H1 (cell line): ENCODE measurements at regions not wholly inside any gene's neighbourhood (a gene's known extent, or its start where the extent isn't known, plus 50 kb on each side); places are given as distances from the start of the nearest gene placed in this dataset.

Experiments
- CTCF ChIA-PET: fragments of 300-600 bp; sonication (Branson Sonifier 250); formaldehyde crosslinking; loops from one replicate; lab custom pipeline; 2021; ENCODE audit not compliant: partially characterized antibody; lab: Charles Lee
- POLR2A ChIA-PET: fragments of 300-600 bp; sonication (Branson Sonifier 250); formaldehyde crosslinking; loops from one replicate; lab custom pipeline; 2021; ENCODE audit warnings: inconsistent platforms; ENCODE audit not compliant: partially characterized antibody; lab: Charles Lee
- DNase-seq, 2 experiments: peaks; one replicate each; pipeline versions ENCODE4 v3.0.0 to v3.0.0-alpha.2; 2010 to 2022; ENCODE audit warnings: low spot score in 2 of 2, low read depth in 1 of 2, mixed read lengths in 1 of 2
- FAIRE-seq: peaks from 2 replicates; lab custom pipeline; 2011; peaks lifted over from hg19 to GRCh38; lab: Jason Lieb, UNC
- H2AFZ ChIP-seq: 2 replicates; pipeline ENCODE4 v1.8.1; 2012; ENCODE audit warnings: low read length, inconsistent platforms
- H2AK5ac ChIP-seq: 2 replicates; pipeline ENCODE4 v1.6.1; 2013; ENCODE audit warnings: low read depth, low read length
- H2BK120ac ChIP-seq: replicated peaks from 2 replicates; pipeline ENCODE3; 2013; ENCODE audit warnings: low read depth, low read length, inconsistent platforms
- H2BK12ac ChIP-seq: 2 replicates; pipeline ENCODE4 v1.6.1; 2013; ENCODE audit warnings: low read depth, low read length
- H2BK15ac ChIP-seq: 2 replicates; pipeline ENCODE4 v1.6.1; 2013; ENCODE audit warnings: low read length
- H2BK20ac ChIP-seq: 2 replicates; pipeline ENCODE4 v1.6.1; 2013; ENCODE audit warnings: low read length
- H2BK5ac ChIP-seq: 2 replicates; pipeline ENCODE4 v1.6.1; 2013; ENCODE audit warnings: low read depth, low read length
- H3K14ac ChIP-seq: 2 replicates; pipeline ENCODE4 v1.6.1; 2013; ENCODE audit warnings: inconsistent platforms; ENCODE audit not compliant: insufficient read length
- H3K18ac ChIP-seq: 2 replicates; pipeline ENCODE4 v1.6.1; 2013; ENCODE audit warnings: low read length; ENCODE audit errors: extremely low read depth
- H3K23ac ChIP-seq: 2 replicates; pipeline ENCODE4 v1.6.1; 2013; ENCODE audit warnings: inconsistent platforms; ENCODE audit not compliant: insufficient read length
- H3K23me2 ChIP-seq: 2 replicates; pipeline ENCODE4 v1.6.1; 2013; ENCODE audit warnings: low read depth, low read length
- H3K27ac ChIP-seq: 2 replicates; pipeline ENCODE4 v1.6.1; 2011; ENCODE audit warnings: low read depth, low read length, inconsistent platforms
- H3K27me3 ChIP-seq, 4 experiments: replicated peaks in 1 of 4; 1 replicate in 1 of 4; 2 replicates in 3 of 4; pipeline versions ENCODE4 v1.6.1 to v1.8.1; 2011 to 2013; ENCODE audit warnings: low read length in 3 of 4, mild to moderate bottlenecking in 3 of 4, inconsistent platforms in 2 of 4, mixed read lengths in 2 of 4, moderate library complexity in 1 of 4; ENCODE audit not compliant: control insufficient read depth in 3 of 4, insufficient read depth in 3 of 4; ENCODE audit errors: extremely low read depth in 1 of 4
- H3K36me3 ChIP-seq, 4 experiments: 2 replicates each; pipeline versions ENCODE4 v1.6.1 to v1.8.1; 2011 to 2013; ENCODE audit warnings: mild to moderate bottlenecking in 4 of 4, low read length in 3 of 4, moderate library complexity in 2 of 4, control low read depth in 1 of 4, inconsistent platforms in 1 of 4; ENCODE audit not compliant: insufficient read depth in 4 of 4, control insufficient read depth in 2 of 4
- H3K4ac ChIP-seq: replicated peaks from 2 replicates; pipeline ENCODE3; 2013; ENCODE audit warnings: low read length, low read depth, mixed read lengths, inconsistent platforms; ENCODE audit not compliant: insufficient read length
- H3K4me1 ChIP-seq, 4 experiments: replicated peaks in 1 of 4; 1 replicate in 1 of 4; 2 replicates in 3 of 4; pipeline versions ENCODE4 v1.6.1 to v1.8.1; 2011 to 2013; ENCODE audit warnings: low read length in 3 of 4, inconsistent platforms in 2 of 4, mixed read lengths in 1 of 4; ENCODE audit not compliant: insufficient read depth in 4 of 4, control insufficient read depth in 3 of 4
- H3K4me2 ChIP-seq, 2 experiments: 2 replicates each; pipeline versions ENCODE4 v1.6.1 to v1.8.1; 2011 to 2013; ENCODE audit warnings: low read depth in 2 of 2, low read length in 2 of 2, control low read depth in 1 of 2, inconsistent platforms in 1 of 2, mild to moderate bottlenecking in 1 of 2; ENCODE audit not compliant: insufficient read depth in 1 of 2
- H3K4me3 ChIP-seq, 4 experiments: fragments of 200-600, 300-600 bp in 1 of 4; sonication (generic), shearing (Covaris generic), sonication (Bioruptor Twin) in 1 of 4; 2 replicates each; pipeline versions ENCODE4 v1.5.1 to v1.8.1; 2011 to 2016; ENCODE audit warnings: low read length in 4 of 4, low read depth in 3 of 4, control low read depth in 2 of 4, inconsistent platforms in 2 of 4, mild to moderate bottlenecking in 2 of 4, mixed read lengths in 1 of 4, moderate library complexity in 1 of 4; ENCODE audit not compliant: insufficient read depth in 2 of 4; ENCODE audit errors: extremely low read depth in 1 of 4
- H3K56ac ChIP-seq: replicated peaks from 2 replicates; pipeline ENCODE3; 2013; ENCODE audit warnings: low read depth, mild to moderate bottlenecking, mixed read lengths, low read length, inconsistent platforms; ENCODE audit not compliant: insufficient read length
- H3K79me1 ChIP-seq: 2 replicates; pipeline ENCODE4 v1.6.1; 2013; ENCODE audit warnings: low read depth, low read length, control low read depth
- H3K79me2 ChIP-seq, 2 experiments: 2 replicates each; pipeline versions ENCODE4 v1.6.1 to v1.8.1; 2012 to 2013; ENCODE audit warnings: low read length in 2 of 2, mild to moderate bottlenecking in 2 of 2, inconsistent platforms in 1 of 2; ENCODE audit not compliant: insufficient read depth in 2 of 2, control insufficient read depth in 1 of 2
- H3K9ac ChIP-seq, 4 experiments: replicated peaks in 1 of 4; 1 replicate in 1 of 4; 2 replicates in 3 of 4; pipeline versions ENCODE4 v1.6.1 to v1.8.1; 2011 to 2013; ENCODE audit warnings: low read depth in 3 of 4, low read length in 3 of 4, control low read depth in 2 of 4, mild to moderate bottlenecking in 2 of 4, moderate library complexity in 2 of 4, inconsistent platforms in 1 of 4; ENCODE audit errors: extremely low read depth in 1 of 4
- H3K9me3 ChIP-seq, 2 experiments: 2 replicates each; pipeline versions ENCODE4 v1.6.1 to v1.8.1; 2012 to 2013; ENCODE audit warnings: mild to moderate bottlenecking in 2 of 2, moderate library complexity in 2 of 2, control low read depth in 1 of 2, inconsistent platforms in 1 of 2, low read depth in 1 of 2, low read length in 1 of 2, mixed read lengths in 1 of 2; ENCODE audit not compliant: insufficient read depth in 2 of 2
- H4K20me1 ChIP-seq, 2 experiments: replicated peaks in 1 of 2; 2 replicates each; pipeline versions ENCODE3 to v1.8.1; 2011 to 2013; ENCODE audit warnings: inconsistent platforms in 2 of 2, low read length in 2 of 2, mild to moderate bottlenecking in 1 of 2; ENCODE audit not compliant: insufficient read depth in 2 of 2, control insufficient read depth in 1 of 2
- H4K5ac ChIP-seq: 2 replicates; pipeline ENCODE4 v1.6.1; 2013; ENCODE audit warnings: low read length, low read depth, mixed read lengths, inconsistent platforms; ENCODE audit not compliant: insufficient read length
- H4K8ac ChIP-seq: 2 replicates; pipeline ENCODE4 v1.8.0; 2013; ENCODE audit warnings: mild to moderate bottlenecking, moderate library complexity, low read length, inconsistent platforms; ENCODE audit not compliant: insufficient read depth; ENCODE audit errors: extremely low read depth
- H4K91ac ChIP-seq: replicated peaks from 2 replicates; pipeline ENCODE3; 2013; ENCODE audit warnings: low read length, mixed read lengths, inconsistent platforms; ENCODE audit not compliant: insufficient read length
- ASH2L ChIP-seq: fragments of 200-600, 300-600 bp; sonication (generic); IDR thresholded peaks from one replicate; pipeline ENCODE4 v1.7.1; 2017; ENCODE audit warnings: low read length
- BCL11A ChIP-seq, 2 experiments: IDR thresholded peaks; one replicate each; pipeline ENCODE4 v1.6.1; 2011; ENCODE audit warnings: low read depth in 2 of 2, low read length in 2 of 2, mild to moderate bottlenecking in 2 of 2
- CHD1 ChIP-seq: IDR thresholded peaks from 2 replicates; pipeline ENCODE4 v1.6.1; 2012; ENCODE audit warnings: low read depth, low read length, improper control_type of control experiment
- CTBP2 ChIP-seq: IDR thresholded peaks from 2 replicates; pipeline ENCODE4 v1.7.0; 2011; ENCODE audit warnings: borderline replicate concordance, mild to moderate bottlenecking, moderate library complexity, mixed read lengths, low read length; ENCODE audit not compliant: insufficient read depth, insufficient read length
- EP300 ChIP-seq, 2 experiments: IDR thresholded peaks; 1 replicate in 1 of 2; 2 replicates in 1 of 2; pipeline ENCODE4 v1.6.1; 2011 to 2012; ENCODE audit warnings: low read depth in 2 of 2, low read length in 2 of 2, mild to moderate bottlenecking in 2 of 2, borderline replicate concordance in 1 of 2, inconsistent platforms in 1 of 2, moderate library complexity in 1 of 2
- NRF1 ChIP-seq: IDR thresholded peaks from 2 replicates; pipeline ENCODE4 v1.6.1; 2011; ENCODE audit warnings: mild to moderate bottlenecking, low read depth, low read length, improper control_type of control experiment
- POU5F1 ChIP-seq: IDR thresholded peaks from 2 replicates; pipeline ENCODE4 v1.6.1; 2011; ENCODE audit warnings: low read depth, mild to moderate bottlenecking, low read length, moderate library complexity
- RFX5 ChIP-seq: IDR thresholded peaks from 2 replicates; pipeline ENCODE4 v1.6.1; 2011; ENCODE audit warnings: low read depth, low read length, improper control_type of control experiment, borderline replicate concordance
- SIN3A ChIP-seq, 2 experiments: IDR thresholded peaks in 1 of 2; conservative IDR thresholded peaks in 1 of 2; 2 replicates each; pipeline ENCODE4 v1.6.1; 2011 to 2012; ENCODE audit warnings: low read length in 2 of 2, improper control_type of control experiment in 1 of 2, low read depth in 1 of 2, mild to moderate bottlenecking in 1 of 2
- SIX5 ChIP-seq: IDR thresholded peaks from 2 replicates; pipeline ENCODE4 v1.6.1; 2011; ENCODE audit warnings: mild to moderate bottlenecking, low read depth, low read length
- TBP ChIP-seq: IDR thresholded peaks from 2 replicates; pipeline ENCODE4 v1.6.1; 2011; ENCODE audit warnings: low read depth, low read length, improper control_type of control experiment
- WGBS, 2 experiments: shearing (Covaris generic) in 1 of 2; methylation state at CpG; one replicate each; pipeline versions ENCODE4 v1.1.6 to v1.1.7; 2013 to 2015; ENCODE audit warnings: low lambda C conversion rate in 2 of 2, mixed read lengths in 2 of 2, inconsistent platforms in 1 of 2, low coverage in 1 of 2, missing lambda C conversion rate in 1 of 2; ENCODE audit not compliant: insufficient replicate concordance in 2 of 2, insufficient coverage in 1 of 2, insufficient read length in 1 of 2; ENCODE audit errors: extremely low coverage in 1 of 2, missing lambda C conversion rate in 1 of 2; 5-methylcytosine and 5-hydroxymethylcytosine counted together
- TF ChIP-seq, protein P1 (sequence below), 3 experiments: IDR thresholded peaks; 1 replicate in 2 of 3; 2 replicates in 1 of 3; pipeline versions ENCODE4 v1.5.1 to v1.6.1; 2011; ENCODE audit warnings: low read length in 3 of 3, mild to moderate bottlenecking in 3 of 3, inconsistent platforms in 2 of 3, low read depth in 1 of 3, moderate library complexity in 1 of 3; ENCODE audit not compliant: insufficient read depth in 1 of 3; ENCODE audit errors: control extremely low read depth in 1 of 3

DNA sequence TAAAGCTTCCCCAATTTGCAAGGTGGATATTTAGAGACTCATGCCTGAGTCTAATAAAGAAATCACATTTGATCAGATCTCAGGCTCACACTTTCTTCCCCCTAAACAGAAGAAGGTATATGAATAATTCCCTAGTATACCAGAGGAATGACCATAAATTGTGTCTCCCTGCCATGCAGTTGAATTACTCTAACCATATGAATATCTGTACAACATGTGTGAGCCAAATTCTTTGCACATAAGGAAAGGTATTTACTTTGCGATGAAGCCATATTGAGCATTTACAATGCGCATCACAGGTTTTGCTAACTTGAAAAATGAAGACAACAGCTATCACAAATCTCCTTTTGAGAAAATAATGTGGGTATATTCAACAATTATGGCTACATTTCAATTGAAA lies 479.4 kb downstream of the NR2F1-AS1 start:
- Histone ChIP-seq H3K4me2 (no peak overlapping the region), H4K5ac (no peak overlapping the region), H2AK5ac (no peak overlapping the region), H2BK15ac (no peak overlapping the region), H3K9me3 (no peaks in the 10 kb centered on the region), H3K27me3 (peaks cover 0 to 1% (median 0%) of the 10 kb centered on the region in 4 experiments; a peak in 1 of 7 replicates), H3K4me3 (no peak overlapping the region), H3K18ac (no peak overlapping the region), H3K9ac (no peak overlapping the region), H3K79me2 (no peaks in the 10 kb centered on the region), H4K8ac (no peak overlapping the region), H3K4me1 (no peaks in the 10 kb centered on the region), H4K20me1 (no peaks in the 10 kb centered on the region), H2BK120ac (no peak overlapping the region), H3K36me3 (no peaks in the 10 kb centered on the region), H2BK12ac (no peak overlapping the region), H2BK5ac (no peak overlapping the region), H3K27ac (no peak overlapping the region), H3K23ac (no peak overlapping the region), H3K56ac (no peak overlapping the region), H4K91ac (no peak overlapping the region), H2AFZ (no peak overlapping the region), H3K14ac (no peak overlapping the region), H2BK20ac (no peak overlapping the region), H3K79me1 (no peaks in the 10 kb centered on the region), H3K23me2 (no peaks in the 10 kb centered on the region; the same call in 1 of the 2 replicates), H3K4ac (no peak overlapping the region)
- ChIA-PET CTCF (no interaction called here), POLR2A (no interaction called here)
- WGBS, 2 experiments = 96% methylated on average over 2 of the region's 2 CpGs; no CpG with 5 or more reads in 1 of the 2 experiments
- FAIRE-seq (no peak), DNase-seq (no peak)
- TF ChIP-seq, protein P1, sequence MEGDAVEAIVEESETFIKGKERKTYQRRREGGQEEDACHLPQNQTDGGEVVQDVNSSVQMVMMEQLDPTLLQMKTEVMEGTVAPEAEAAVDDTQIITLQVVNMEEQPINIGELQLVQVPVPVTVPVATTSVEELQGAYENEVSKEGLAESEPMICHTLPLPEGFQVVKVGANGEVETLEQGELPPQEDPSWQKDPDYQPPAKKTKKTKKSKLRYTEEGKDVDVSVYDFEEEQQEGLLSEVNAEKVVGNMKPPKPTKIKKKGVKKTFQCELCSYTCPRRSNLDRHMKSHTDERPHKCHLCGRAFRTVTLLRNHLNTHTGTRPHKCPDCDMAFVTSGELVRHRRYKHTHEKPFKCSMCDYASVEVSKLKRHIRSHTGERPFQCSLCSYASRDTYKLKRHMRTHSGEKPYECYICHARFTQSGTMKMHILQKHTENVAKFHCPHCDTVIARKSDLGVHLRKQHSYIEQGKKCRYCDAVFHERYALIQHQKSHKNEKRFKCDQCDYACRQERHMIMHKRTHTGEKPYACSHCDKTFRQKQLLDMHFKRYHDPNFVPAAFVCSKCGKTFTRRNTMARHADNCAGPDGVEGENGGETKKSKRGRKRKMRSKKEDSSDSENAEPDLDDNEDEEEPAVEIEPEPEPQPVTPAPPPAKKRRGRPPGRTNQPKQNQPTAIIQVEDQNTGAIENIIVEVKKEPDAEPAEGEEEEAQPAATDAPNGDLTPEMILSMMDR (IDR thresholded peaks at IDR 0.05; ENCODE audit: control extremely low read depth in 1 of 3, insufficient read depth in 1 of 3, low read depth in 1 of 3, low read length in 3 of 3) = no peak
- no peak for TF ChIP-seq CTBP2
- no peak for TF ChIP-seq NRF1
- TF ChIP-seq SIN3A (conservative IDR thresholded peaks at IDR 0.05 in 1 of 2, IDR thresholded peaks at IDR 0.05 in 1 of 2; ENCODE audit: low read depth in 1 of 2, low read length in 2 of 2) = no peak
- no peak for TF ChIP-seq EP300 (IDR thresholded peaks at IDR 0.05; ENCODE audit: borderline replicate concordance in 1 of 2, low read depth in 2 of 2, low read length in 2 of 2)
- TF ChIP-seq CHD1 = no peak
- no peak for TF ChIP-seq SIX5
- no peak for TF ChIP-seq RFX5
- no peak for TF ChIP-seq BCL11A (IDR thresholded peaks at IDR 0.05; ENCODE audit: low read depth in 2 of 2, low read length in 2 of 2)
- TF ChIP-seq POU5F1 = no peak
- TF ChIP-seq ASH2L = no peak
- no peak for TF ChIP-seq TBP
